Caco-2 (cell line): ENCODE measurements at regions not wholly inside any gene's neighbourhood (a gene's known extent, or its start where the extent isn't known, plus 50 kb on each side); places are given as distances from the start of the nearest gene placed in this dataset.

Source experiments
- BruUV-seq: library from RNA; stranded (reverse); fragments of 400-500 nt; replicated peaks from 2 replicates; lab custom pipeline; 2021; lab: Mats Ljungman, UMichigan
- CTCF ChIA-PET: fragments of 300-600 bp; sonication (Branson Sonifier 250); formaldehyde crosslinking; loops from one replicate; lab custom pipeline; 2022; ENCODE audit warnings: antibody characterized with exemption; lab: Charles Lee
- POLR2A ChIA-PET: fragments of 300-600 bp; sonication (Branson Sonifier 250); formaldehyde crosslinking; loops from one replicate; lab custom pipeline; 2022; ENCODE audit warnings: antibody characterized with exemption; lab: Charles Lee
- DNase-seq, 2 experiments: peaks; one replicate each; pipeline versions ENCODE4 v3.0.0 to v3.0.0-alpha.2; 2020 to 2022
- H3K27me3 ChIP-seq: replicated peaks from 2 replicates; pipeline ENCODE4 v1.6.0; 2011; ENCODE audit warnings: low read length; ENCODE audit not compliant: control insufficient read depth, insufficient read depth
- H3K36me3 ChIP-seq: 2 replicates; pipeline ENCODE4 v1.5.1; 2011; ENCODE audit warnings: low read length; ENCODE audit not compliant: control insufficient read depth, insufficient read depth
- H3K4me1 ChIP-seq: fragments of 250-450 bp; sonication (Bioruptor Pico); 2 replicates; pipeline ENCODE4 v1.5.1; 2020; ENCODE audit warnings: mild to moderate bottlenecking
- H3K4me3 ChIP-seq: 2 replicates; pipeline ENCODE4 v1.5.1; 2011; ENCODE audit warnings: low read depth, mild to moderate bottlenecking, control low read depth, low read length
- H3K9me3 ChIP-seq: fragments of 250-450 bp; sonication (Bioruptor Pico); 2 replicates; pipeline ENCODE4 v1.5.1; 2020; ENCODE audit warnings: mild to moderate bottlenecking, moderate library complexity
- H3K27ac Mint-ChIP-seq: one replicate; pipeline ENCODE4 v1.8.0; 2022; ENCODE audit warnings: mixed read lengths; ENCODE audit not compliant: unreplicated experiment
- H3K27me3 Mint-ChIP-seq: one replicate; pipeline ENCODE4 v1.8.0; 2022; ENCODE audit warnings: mixed read lengths; ENCODE audit not compliant: insufficient read depth, unreplicated experiment
- H3K36me3 Mint-ChIP-seq: one replicate; pipeline ENCODE4 v1.8.0; 2022; ENCODE audit warnings: mild to moderate bottlenecking, mixed read lengths; ENCODE audit not compliant: insufficient read depth, unreplicated experiment
- H3K4me1 Mint-ChIP-seq: one replicate; pipeline ENCODE4 v1.8.0; 2022; ENCODE audit warnings: low read depth, mixed read lengths; ENCODE audit not compliant: unreplicated experiment
- H3K4me3 Mint-ChIP-seq: one replicate; pipeline ENCODE4 v1.8.0; 2022; ENCODE audit warnings: mild to moderate bottlenecking, moderate library complexity, mixed read lengths; ENCODE audit not compliant: unreplicated experiment
- H3K9me3 Mint-ChIP-seq: one replicate; pipeline ENCODE4 v1.8.0; 2022; ENCODE audit warnings: mixed read lengths; ENCODE audit not compliant: unreplicated experiment
- intact Hi-C: fragments of 100-400 bp; cut with micrococcal nuclease; formaldehyde crosslinking; loops from one replicate; pipeline ENCODE4 v1.10.0; 2022; ENCODE audit not compliant: unreplicated experiment
- TF ChIP-seq, protein P1 (sequence below), 2 experiments: fragments of 200-600 bp in 1 of 2; IDR thresholded peaks; 1 replicate in 1 of 2; 2 replicates in 1 of 2; pipeline versions ENCODE4 v1.5.1 to v1.8.0; 2011 to 2022; ENCODE audit warnings: antibody characterized with exemption in 1 of 2, control low read depth in 1 of 2, inconsistent platforms in 1 of 2, low read depth in 1 of 2, low read length in 1 of 2, mild to moderate bottlenecking in 1 of 2, moderate library complexity in 1 of 2; ENCODE audit not compliant: insufficient read depth in 1 of 2, severe bottlenecking in 1 of 2, unreplicated experiment in 1 of 2

DNA sequence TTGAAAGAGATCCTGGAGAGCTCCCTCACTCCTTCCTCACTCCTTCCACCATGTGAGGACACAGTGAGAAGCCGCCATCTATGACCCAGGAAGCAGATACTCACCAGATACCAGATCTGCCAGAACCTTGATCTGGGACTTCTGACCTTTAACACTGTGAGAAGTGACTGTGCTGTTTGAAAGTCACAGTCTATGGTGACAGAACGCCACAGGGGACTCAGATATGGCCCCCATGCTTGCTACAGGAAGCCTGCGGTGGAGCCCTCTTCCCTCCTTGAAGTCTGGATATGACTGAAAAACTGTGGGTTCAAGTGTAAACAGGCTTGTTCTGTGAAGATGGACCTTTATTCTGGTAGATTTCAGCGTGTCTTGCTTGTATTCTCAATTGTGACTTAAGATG is 297.8 kb downstream of the KLF6 start:
- Mint-ChIP-seq H3K27me3 (no peaks in the 10 kb centered on the region), H3K4me3 (no peak overlapping the region), H3K27ac (peak overlapping the region; percentile 92), H3K4me1 (peaks cover 30% of the 10 kb centered on the region), H3K36me3 (peaks cover 9% of the 10 kb centered on the region), H3K9me3 (peaks cover 11% of the 10 kb centered on the region)
- no peak for DNase-seq
- Histone ChIP-seq H3K9me3 (no peaks in the 10 kb centered on the region), H3K4me1 (peaks cover 29% of the 10 kb centered on the region), H3K4me3 (no peak overlapping the region), H3K27me3 (no peaks in the 10 kb centered on the region), H3K36me3 (no peaks in the 10 kb centered on the region)
- intact Hi-C loops: loop anchor here (10.0 kb wide), 2 partner anchors 258 to 298 kb away; partner anchors contain the start of gene KLF6
- BruUV-seq: no TSS peak
- CTCF ChIA-PET: no interaction called here
- TF ChIP-seq, protein P1, sequence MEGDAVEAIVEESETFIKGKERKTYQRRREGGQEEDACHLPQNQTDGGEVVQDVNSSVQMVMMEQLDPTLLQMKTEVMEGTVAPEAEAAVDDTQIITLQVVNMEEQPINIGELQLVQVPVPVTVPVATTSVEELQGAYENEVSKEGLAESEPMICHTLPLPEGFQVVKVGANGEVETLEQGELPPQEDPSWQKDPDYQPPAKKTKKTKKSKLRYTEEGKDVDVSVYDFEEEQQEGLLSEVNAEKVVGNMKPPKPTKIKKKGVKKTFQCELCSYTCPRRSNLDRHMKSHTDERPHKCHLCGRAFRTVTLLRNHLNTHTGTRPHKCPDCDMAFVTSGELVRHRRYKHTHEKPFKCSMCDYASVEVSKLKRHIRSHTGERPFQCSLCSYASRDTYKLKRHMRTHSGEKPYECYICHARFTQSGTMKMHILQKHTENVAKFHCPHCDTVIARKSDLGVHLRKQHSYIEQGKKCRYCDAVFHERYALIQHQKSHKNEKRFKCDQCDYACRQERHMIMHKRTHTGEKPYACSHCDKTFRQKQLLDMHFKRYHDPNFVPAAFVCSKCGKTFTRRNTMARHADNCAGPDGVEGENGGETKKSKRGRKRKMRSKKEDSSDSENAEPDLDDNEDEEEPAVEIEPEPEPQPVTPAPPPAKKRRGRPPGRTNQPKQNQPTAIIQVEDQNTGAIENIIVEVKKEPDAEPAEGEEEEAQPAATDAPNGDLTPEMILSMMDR (IDR thresholded peaks at IDR 0.05; ENCODE audit: insufficient read depth in 1 of 2, low read depth in 1 of 2, low read length in 1 of 2, severe bottlenecking in 1 of 2, unreplicated experiment in 1 of 2): no peak
- POLR2A ChIA-PET: no interaction called here

DNA sequence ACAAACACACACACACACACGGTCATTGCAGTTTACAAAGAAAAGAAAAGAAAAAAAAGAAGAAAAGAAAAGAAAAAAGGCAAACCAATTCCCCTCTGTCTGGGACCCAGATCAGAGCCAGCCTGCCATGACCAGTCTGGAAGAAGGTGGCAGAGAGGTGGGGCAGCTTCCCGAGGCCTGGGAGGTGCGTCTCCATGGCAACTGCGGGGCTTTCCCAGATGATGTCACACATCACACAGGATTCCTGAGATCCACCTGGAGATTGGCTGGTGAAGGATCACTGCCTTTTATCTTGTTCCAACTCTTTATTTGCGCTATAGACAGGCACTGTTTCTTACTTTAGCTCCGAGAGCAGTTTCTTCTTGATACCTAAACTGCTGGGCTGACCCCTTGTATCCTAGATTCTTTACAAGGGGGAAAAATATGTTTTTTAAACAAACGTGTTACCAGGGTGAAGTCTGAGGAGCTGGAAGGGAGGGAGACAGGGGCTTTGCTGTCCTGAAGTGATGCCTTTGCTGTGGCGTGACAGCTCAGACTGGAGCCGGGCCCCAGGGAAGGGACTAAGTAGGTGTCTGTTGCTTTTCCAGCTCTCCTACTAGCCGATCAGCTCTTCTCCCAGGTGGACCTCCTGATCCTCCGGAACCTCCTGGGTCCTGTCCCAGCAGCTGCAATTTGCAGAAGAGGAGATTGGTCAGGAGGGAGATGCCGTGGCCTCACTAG is 298.5 kb downstream of the KLF6 start:
- Histone ChIP-seq H3K27me3 (no peaks in the 10 kb centered on the region), H3K9me3 (no peaks in the 10 kb centered on the region), H3K36me3 (no peaks in the 10 kb centered on the region), H3K4me3 (no peak overlapping the region), H3K4me1 (peaks cover 35% of the 10 kb centered on the region)
- peak overlapping the region; percentile 29 for H3K4me3 Mint-ChIP-seq
- POLR2A ChIA-PET: no interaction called here
- CTCF ChIA-PET: interaction anchor here (0.6 kb wide), 1 partner anchor 18 kb away, joined by 3 read pairs; no protein-coding TSS in a partner anchor
- intact Hi-C loops: loop anchor here (10.0 kb wide), 2 partner anchors 258 to 298 kb away; partner anchors contain the start of gene KLF6
- peaks cover 11% of the 10 kb centered on the region for H3K9me3 Mint-ChIP-seq
- BruUV-seq: no TSS peak
- TF ChIP-seq, protein P1 (IDR thresholded peaks at IDR 0.05; ENCODE audit: insufficient read depth in 1 of 2, low read depth in 1 of 2, low read length in 1 of 2, severe bottlenecking in 1 of 2, unreplicated experiment in 1 of 2): peak in 1 of 2 experiments; percentile 8
- DNase-seq: peak; percentile 88 to 94
- H3K27me3 Mint-ChIP-seq: no peaks in the 10 kb centered on the region
- H3K36me3 Mint-ChIP-seq: peaks cover 17% of the 10 kb centered on the region
- H3K4me1 Mint-ChIP-seq: peaks cover 37% of the 10 kb centered on the region
- H3K27ac Mint-ChIP-seq: peak overlapping the region; percentile 92

DNA sequence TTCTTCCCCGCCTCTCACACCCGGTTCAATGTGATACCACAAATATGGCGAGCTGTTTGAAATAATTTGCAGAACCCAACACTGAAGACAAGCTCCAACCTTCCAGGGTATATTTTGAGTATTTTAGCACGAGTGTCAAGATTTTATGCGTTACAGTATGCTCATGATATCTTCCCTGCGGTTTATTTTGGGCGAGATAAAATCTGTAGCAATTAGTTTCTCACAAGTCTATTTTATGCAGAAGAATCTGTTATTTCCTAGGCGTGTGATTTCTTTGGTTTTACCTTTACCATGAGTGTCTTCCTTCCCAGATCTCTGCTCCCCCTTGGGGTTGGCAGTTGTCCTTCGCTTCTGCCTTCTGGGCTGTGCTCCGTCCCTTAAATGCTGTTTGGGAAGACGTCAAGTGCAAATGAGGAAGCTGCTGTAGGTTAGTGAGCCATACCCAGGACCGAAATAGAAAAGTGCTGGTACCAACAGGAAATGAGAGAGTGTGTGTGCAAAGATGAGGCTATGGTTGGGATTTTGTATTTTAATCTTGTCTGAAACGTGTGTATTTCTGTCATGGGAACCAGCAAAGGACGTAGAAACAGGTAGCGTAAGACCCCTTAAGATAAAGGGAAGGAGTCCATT is 299.8 kb downstream of the KLF6 start:
- Mint-ChIP-seq H3K9me3 (peaks cover 11% of the 10 kb centered on the region), H3K4me3 (no peak overlapping the region), H3K27me3 (no peaks in the 10 kb centered on the region), H3K27ac (peak overlapping the region; percentile 92), H3K4me1 (peaks cover 39% of the 10 kb centered on the region), H3K36me3 (peaks cover 17% of the 10 kb centered on the region)
- DNase-seq: no peak
- intact Hi-C loops: loop anchor here (10.0 kb wide), 2 partner anchors 260 to 300 kb away; partner anchors contain the start of gene KLF6
- ChIA-PET POLR2A (no interaction called here), CTCF (no interaction called here)
- TF ChIP-seq, protein P1 (IDR thresholded peaks at IDR 0.05; ENCODE audit: insufficient read depth in 1 of 2, low read depth in 1 of 2, low read length in 1 of 2, severe bottlenecking in 1 of 2, unreplicated experiment in 1 of 2): no peak
- Histone ChIP-seq H3K36me3 (no peaks in the 10 kb centered on the region), H3K27me3 (no peaks in the 10 kb centered on the region), H3K9me3 (no peaks in the 10 kb centered on the region), H3K4me1 (peaks cover 35% of the 10 kb centered on the region), H3K4me3 (no peak overlapping the region)
- BruUV-seq: no TSS peak
